Adipocyte (in vitro differentiated cells): ENCODE measurements at regions not wholly inside any gene's neighbourhood (a gene's known extent, or its start where the extent isn't known, plus 50 kb on each side); places are given as distances from the start of the nearest gene placed in this dataset.

Source experiments
- DNase-seq: peaks from one replicate; pipeline ENCODE4 v3.0.0-alpha.2; 2015; ENCODE audit warnings: low read depth
- H3K27me3 ChIP-seq: replicated peaks from 2 replicates; pipeline ENCODE4 v1.7.0; 2013; ENCODE audit warnings: mild to moderate bottlenecking, low read length, moderate library complexity; ENCODE audit not compliant: control insufficient read depth, insufficient read depth
- H3K36me3 ChIP-seq: 2 replicates; pipeline ENCODE4 v1.7.0; 2013; ENCODE audit warnings: low read length, mild to moderate bottlenecking, moderate library complexity; ENCODE audit not compliant: control insufficient read depth, insufficient read depth, severe bottlenecking
- H3K4me1 ChIP-seq: 2 replicates; pipeline ENCODE4 v1.7.0; 2013; ENCODE audit warnings: mild to moderate bottlenecking, low read length, moderate library complexity; ENCODE audit not compliant: control insufficient read depth, insufficient read depth
- H3K4me3 ChIP-seq: 2 replicates; pipeline ENCODE4 v1.7.0; 2013; ENCODE audit warnings: mild to moderate bottlenecking, low read length, moderate library complexity
- H3K9ac ChIP-seq: 2 replicates; pipeline ENCODE4 v1.7.0; 2013; ENCODE audit warnings: mild to moderate bottlenecking, low read length, moderate library complexity
- H3K9me3 ChIP-seq: 2 replicates; pipeline ENCODE4 v1.7.0; 2013; ENCODE audit warnings: mild to moderate bottlenecking, low read length, moderate library complexity; ENCODE audit not compliant: control insufficient read depth

- Histone ChIP-seq H3K9me3 (no peaks in the 10 kb centered on the region), H3K4me1 (no peaks in the 10 kb centered on the region), H3K27me3 (peaks cover 61% of the 10 kb centered on the region), H3K9ac (no peak overlapping the region), H3K36me3 (no peaks in the 10 kb centered on the region), H3K4me3 (no peak overlapping the region)
- DNase-seq: no peak
These were observed 271.7 kb downstream of the BUD13 start for GRCh38 chr11:116500947-116501602.

- Histone ChIP-seq H3K4me3 (no peak overlapping the region), H3K4me1 (no peaks in the 10 kb centered on the region), H3K27me3 (peaks cover 53% of the 10 kb centered on the region), H3K9me3 (no peaks in the 10 kb centered on the region), H3K36me3 (no peaks in the 10 kb centered on the region), H3K9ac (no peak overlapping the region)
- no peak for DNase-seq
These were observed 272.5 kb downstream of the BUD13 start for GRCh38 chr11:116500026-116500946.

- peaks cover 53% of the 10 kb centered on the region for H3K27me3 ChIP-seq
- DNase-seq: peak; percentile 29
- H3K4me1 ChIP-seq: no peaks in the 10 kb centered on the region
- no peaks in the 10 kb centered on the region for H3K9me3 ChIP-seq
- no peak overlapping the region for H3K9ac ChIP-seq
- no peak overlapping the region for H3K4me3 ChIP-seq
- H3K36me3 ChIP-seq: no peaks in the 10 kb centered on the region
These were observed 273.3 kb downstream of the BUD13 start for GRCh38 chr11:116499396-116500003.

- Histone ChIP-seq H3K27me3 (peaks cover 49% of the 10 kb centered on the region), H3K36me3 (no peaks in the 10 kb centered on the region), H3K9ac (no peak overlapping the region), H3K9me3 (no peaks in the 10 kb centered on the region), H3K4me1 (no peaks in the 10 kb centered on the region), H3K4me3 (no peak overlapping the region)
- no peak for DNase-seq
These were observed 274.6 kb downstream of the BUD13 start for GRCh38 chr11:116498161-116498560.

DNA sequence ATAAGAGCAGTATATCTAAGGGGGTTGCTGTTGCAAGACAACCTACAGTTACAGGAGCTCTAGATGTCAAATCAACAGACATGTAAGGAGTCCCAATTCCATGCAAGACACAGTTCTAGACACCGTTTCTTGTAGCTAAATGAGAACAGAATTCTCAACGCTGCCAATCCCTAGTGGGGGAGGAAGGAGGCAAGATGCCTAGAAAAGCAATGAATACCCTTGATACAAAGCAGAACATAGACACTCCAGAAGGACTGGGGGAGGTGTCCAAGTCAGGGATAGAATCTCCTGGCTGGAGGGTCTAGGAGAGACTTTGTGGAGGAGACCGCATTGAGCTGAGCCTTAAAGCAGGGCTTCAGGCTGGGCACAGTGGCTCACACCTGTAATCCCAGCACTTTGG, 280.2 kb downstream of the BUD13 start:
- Histone ChIP-seq H3K4me3 (no peak overlapping the region), H3K27me3 (peaks cover 33% of the 10 kb centered on the region), H3K9ac (no peak overlapping the region), H3K4me1 (no peaks in the 10 kb centered on the region), H3K36me3 (no peaks in the 10 kb centered on the region), H3K9me3 (no peaks in the 10 kb centered on the region)
- no peak for DNase-seq

DNA sequence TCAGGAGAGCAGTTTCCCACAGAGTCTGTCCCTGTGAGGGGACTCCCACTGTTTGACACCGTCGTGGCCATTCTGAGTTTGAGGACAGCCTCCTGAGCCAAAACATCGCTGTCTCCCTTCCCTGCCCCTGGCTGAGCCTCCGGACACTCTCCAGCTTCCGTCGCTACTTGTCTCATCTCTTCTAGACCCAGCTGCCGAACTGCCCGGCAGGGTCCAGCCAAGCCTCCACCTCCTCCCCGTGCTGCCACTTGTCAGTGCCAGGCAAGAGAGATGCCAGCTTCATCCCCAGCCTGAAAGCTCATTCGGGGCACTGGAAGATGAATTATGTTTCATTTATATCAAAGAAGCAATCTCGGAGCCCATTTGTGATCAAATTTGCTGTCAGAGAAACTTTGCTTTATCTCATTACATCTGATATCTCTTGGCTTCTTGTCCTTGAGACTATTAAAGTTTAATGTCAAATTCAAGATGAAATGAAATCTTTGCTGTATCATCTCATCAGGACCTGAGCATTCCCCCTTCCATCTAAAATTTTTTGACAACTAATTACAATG, 283.9 kb downstream of the BUD13 start:
- DNase-seq: no peak
- no peak overlapping the region for H3K4me3 ChIP-seq
- no peaks in the 10 kb centered on the region for H3K36me3 ChIP-seq
- H3K4me1 ChIP-seq: no peaks in the 10 kb centered on the region
- H3K27me3 ChIP-seq: peaks cover 41% of the 10 kb centered on the region
- peaks cover 4% of the 10 kb centered on the region for H3K9me3 ChIP-seq
- no peak overlapping the region for H3K9ac ChIP-seq

DNA sequence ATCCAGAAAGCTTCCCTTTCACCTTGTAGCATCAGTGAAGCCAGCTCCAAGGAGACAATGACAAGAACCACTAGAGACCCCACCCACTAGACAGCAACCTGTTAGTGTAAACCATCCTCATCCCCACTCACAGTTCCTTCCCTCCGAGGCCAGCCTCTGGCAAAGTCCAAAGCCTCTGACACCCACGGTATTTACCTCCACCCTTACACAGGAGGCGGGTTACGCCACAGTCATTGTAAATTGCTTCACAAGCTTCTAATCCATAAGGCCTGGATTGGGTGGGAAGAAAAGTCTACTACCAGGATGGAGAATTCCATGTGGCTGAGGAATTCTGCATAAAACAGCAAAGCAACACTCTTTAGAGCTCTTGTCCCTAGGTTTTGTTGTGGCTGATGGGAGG, 287.4 kb downstream of the BUD13 start:
- no peaks in the 10 kb centered on the region for H3K4me1 ChIP-seq
- DNase-seq: no peak
- no peak overlapping the region for H3K4me3 ChIP-seq
- H3K27me3 ChIP-seq: peaks cover 44% of the 10 kb centered on the region
- H3K9ac ChIP-seq: no peak overlapping the region
- peaks cover 4% of the 10 kb centered on the region for H3K9me3 ChIP-seq
- H3K36me3 ChIP-seq: no peaks in the 10 kb centered on the region

GRCh38 chr11:116482716-116483115, 290.1 kb downstream of the BUD13 start:
- H3K27me3 ChIP-seq: peaks cover 35% of the 10 kb centered on the region

GRCh38 chr11:116481126-116481675, 291.6 kb downstream of the BUD13 start:
- no peaks in the 10 kb centered on the region for H3K36me3 ChIP-seq
- H3K4me3 ChIP-seq: no peak overlapping the region
- no peaks in the 10 kb centered on the region for H3K4me1 ChIP-seq
- DNase-seq: no peak
- H3K9ac ChIP-seq: no peak overlapping the region
- H3K27me3 ChIP-seq: peaks cover 24% of the 10 kb centered on the region
- H3K9me3 ChIP-seq: peaks cover 4% of the 10 kb centered on the region

More at GRCh38 chr11:116482716-116483115, 290.1 kb downstream of the BUD13 start:
- Histone ChIP-seq H3K9me3 (peaks cover 4% of the 10 kb centered on the region), H3K4me1 (no peaks in the 10 kb centered on the region), H3K4me3 (no peak overlapping the region), H3K9ac (no peak overlapping the region), H3K36me3 (no peaks in the 10 kb centered on the region)
- no peak for DNase-seq

GRCh38 chr11:116478669-116479668, 293.8 kb downstream of the BUD13 start:
- H3K27me3 ChIP-seq: peaks cover 30% of the 10 kb centered on the region
- no peaks in the 10 kb centered on the region for H3K9me3 ChIP-seq
- no peak overlapping the region for H3K9ac ChIP-seq
- H3K4me3 ChIP-seq: no peak overlapping the region
- no peaks in the 10 kb centered on the region for H3K36me3 ChIP-seq
- DNase-seq: no peak
- H3K4me1 ChIP-seq: no peaks in the 10 kb centered on the region
